Motor neuron (in vitro differentiated cells): ENCODE measurements at regions not wholly inside any gene's neighbourhood (a gene's known extent, or its start where the extent isn't known, plus 50 kb on each side); places are given as distances from the start of the nearest gene placed in this dataset.

ENCODE experiments used
- ATAC-seq, 8 experiments: fragments of 200-7000 bp; cut with Tn5 transposase; replicated peaks in 6 of 8; 2 replicates each; pipeline ENCODE4 v1.8.0; 2021; ENCODE audit warnings: mild to moderate bottlenecking in 8 of 8, moderate library complexity in 8 of 8
- H3K27ac ChIP-seq, 2 donors: fragments of 250-450 bp; sonication (Bioruptor Pico); 2 replicates each; pipeline ENCODE4 v1.9.0; 2021; ENCODE audit warnings: antibody characterized with exemption in 2 of 2, mild to moderate bottlenecking in 2 of 2, moderate library complexity in 1 of 2
- H3K4me1 ChIP-seq, 2 donors: fragments of 250-450 bp; sonication (Bioruptor Pico); replicated peaks in 1 of 2; 2 replicates each; pipeline ENCODE4 v1.6.1; 2021; ENCODE audit warnings: antibody characterized with exemption in 2 of 2, mild to moderate bottlenecking in 2 of 2, moderate library complexity in 1 of 2
- H3K4me3 ChIP-seq, 5 donors: fragments of 250-450 bp; sonication (Bioruptor Pico); 2 replicates each; pipeline ENCODE4 v1.9.0; 2021; ENCODE audit warnings: antibody characterized with exemption in 5 of 5, mild to moderate bottlenecking in 5 of 5, moderate library complexity in 4 of 5
- WGBS, 10 experiments: fragments of 450-650 bp; shearing (Covaris generic); methylation state at CpG; one replicate each; pipeline ENCODE4 v1.0.0; 2022; 5-methylcytosine and 5-hydroxymethylcytosine counted together
- in situ Hi-C, 9 experiments: fragments of 400-800 bp; cut with MboI; loops; one replicate each; pipeline ENCODE4 v1.15.0; 2021; ENCODE audit warnings: low sequenced_read_pairs in 9 of 9, low pct_unique_long_range_greater_than_20kb in 2 of 9; ENCODE audit not compliant: unreplicated experiment in 9 of 9

GRCh38 chr13:57470491-57470890 is 161.1 kb upstream of the PCDH17 start:
- WGBS, 10 experiments, result 0 to 100% (median 89%) methylated on average over 1 of the region's 1 CpG; no CpG with 5 or more reads in 2 of the 10 experiments
- ATAC-seq, result no peak
- in situ Hi-C loops, result no loop called here
- H3K27ac ChIP-seq, result no peak overlapping the region
- no peaks in the 10 kb centered on the region for H3K4me1 ChIP-seq
- H3K4me3 ChIP-seq, result no peak overlapping the region

DNA sequence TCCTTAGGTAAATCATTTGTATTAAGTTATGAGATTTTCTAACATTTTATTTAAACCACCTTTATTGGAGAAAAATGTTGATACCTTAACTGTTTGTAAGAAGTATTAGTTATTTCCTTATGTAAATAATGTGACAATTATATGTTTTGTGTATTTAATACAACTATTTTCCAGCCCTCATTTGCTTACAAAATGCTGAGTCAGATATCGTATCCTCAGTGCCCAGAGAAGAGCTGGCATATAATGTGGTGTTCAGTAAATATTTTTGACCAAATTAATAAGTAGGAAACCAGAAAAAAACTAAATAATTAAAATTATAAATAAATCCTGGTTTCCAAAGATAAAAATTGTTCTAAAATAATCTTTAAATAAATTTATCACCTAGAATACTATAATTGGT is 140.2 kb upstream of the PCDH17 start:
- ATAC-seq, result no peak
- in situ Hi-C loops, result no loop called here
- Histone ChIP-seq H3K4me1 (no peaks in the 10 kb centered on the region), H3K27ac (no peak overlapping the region), H3K4me3 (no peak overlapping the region)
- 0 to 100% (median 70%) methylated on average over 1 of the region's 1 CpG; no CpG with 5 or more reads in 1 of the 10 experiments for WGBS, 10 experiments

- in situ Hi-C loops, result no loop called here
- 30 to 95% (median 50%) methylated on average over 1 to 3 of the region's 3 CpGs; no CpG with 5 or more reads in 3 of the 10 experiments for WGBS, 10 experiments
- no peak overlapping the region for H3K4me3 ChIP-seq
- no peak for ATAC-seq
- no peaks in the 10 kb centered on the region for H3K4me1 ChIP-seq
- no peak overlapping the region for H3K27ac ChIP-seq
Observed at GRCh38 chr13:57507752-57508463, 123.6 kb upstream of the PCDH17 start.

DNA sequence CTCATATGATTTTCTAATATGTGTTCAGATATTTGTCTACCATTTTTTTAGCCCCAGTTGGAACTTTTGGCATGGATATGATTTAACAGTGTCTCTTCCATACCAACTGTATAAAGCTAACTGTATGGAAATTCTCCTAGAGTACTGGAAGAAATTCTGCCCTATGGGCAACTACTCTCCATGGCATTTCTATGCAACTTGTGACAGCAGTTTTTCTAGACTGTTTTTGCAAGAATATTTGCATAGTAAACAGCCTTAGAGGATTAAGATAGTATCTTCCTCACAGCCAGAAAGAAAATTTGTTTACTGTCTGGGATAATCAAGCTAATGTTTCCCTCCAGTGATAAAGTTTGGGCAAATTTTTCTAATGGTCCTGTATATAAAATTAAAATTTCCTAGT is 119.9 kb upstream of the PCDH17 start:
- no peak overlapping the region for H3K4me3 ChIP-seq
- ATAC-seq, result peak in 1 of 8 experiments; percentile 77
- in situ Hi-C loops, result no loop called here
- H3K27ac ChIP-seq, result no peak overlapping the region
- no peaks in the 10 kb centered on the region for H3K4me1 ChIP-seq

- Histone ChIP-seq H3K4me3 (no peak overlapping the region), H3K27ac (no peak overlapping the region), H3K4me1 (no peaks in the 10 kb centered on the region)
- ATAC-seq, result peak in 1 of 8 experiments; percentile 22
- 0 to 100% (median 83%) methylated on average over 1 of the region's 1 CpG; no CpG with 5 or more reads in 7 of the 10 experiments for WGBS, 10 experiments
- in situ Hi-C loops, result no loop called here
Observed at GRCh38 chr13:57527114-57527735, 104.3 kb upstream of the PCDH17 start.

DNA sequence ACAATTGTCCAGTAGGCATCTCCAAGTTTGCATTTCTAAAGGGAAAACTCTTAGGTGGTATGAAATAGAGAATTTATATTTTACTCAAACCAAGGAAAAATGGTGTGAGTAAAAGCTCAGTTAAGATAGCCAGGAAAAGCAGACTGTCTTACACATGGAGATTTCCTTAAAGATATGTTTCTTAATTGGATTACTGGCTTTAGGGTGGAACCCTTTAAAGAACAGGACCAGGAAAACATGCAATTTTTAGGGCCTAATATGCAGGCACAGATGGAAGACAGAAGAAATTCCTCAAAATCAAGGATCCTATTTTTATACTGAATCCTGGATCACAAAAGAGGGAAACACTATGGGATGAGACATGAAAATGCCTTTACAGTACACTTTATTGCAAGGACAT is 100.3 kb upstream of the PCDH17 start:
- H3K27ac ChIP-seq, result no peak overlapping the region
- no peak for ATAC-seq
- no peaks in the 10 kb centered on the region for H3K4me1 ChIP-seq
- in situ Hi-C loops, result no loop called here
- no peak overlapping the region for H3K4me3 ChIP-seq

GRCh38 chr13:57546942-57547341 is 84.6 kb upstream of the PCDH17 start:
- Histone ChIP-seq H3K27ac (no peak overlapping the region), H3K4me3 (no peak overlapping the region), H3K4me1 (peaks cover 0 to 2% of the 10 kb centered on the region in 2 donors)
- in situ Hi-C loops, result no loop called here
- no peak for ATAC-seq

GRCh38 chr13:57552437-57552836 is 79.1 kb upstream of the PCDH17 start:
- 3 to 83% (median 47%) methylated on average over 1 to 3 of the region's 3 CpGs; no CpG with 5 or more reads in 2 of the 10 experiments for WGBS, 10 experiments
- Histone ChIP-seq H3K4me3 (no peak overlapping the region), H3K4me1 (no peaks in the 10 kb centered on the region), H3K27ac (no peak overlapping the region)
- ATAC-seq, result peak in 1 of 8 experiments; percentile 74
- in situ Hi-C loops, result no loop called here

DNA sequence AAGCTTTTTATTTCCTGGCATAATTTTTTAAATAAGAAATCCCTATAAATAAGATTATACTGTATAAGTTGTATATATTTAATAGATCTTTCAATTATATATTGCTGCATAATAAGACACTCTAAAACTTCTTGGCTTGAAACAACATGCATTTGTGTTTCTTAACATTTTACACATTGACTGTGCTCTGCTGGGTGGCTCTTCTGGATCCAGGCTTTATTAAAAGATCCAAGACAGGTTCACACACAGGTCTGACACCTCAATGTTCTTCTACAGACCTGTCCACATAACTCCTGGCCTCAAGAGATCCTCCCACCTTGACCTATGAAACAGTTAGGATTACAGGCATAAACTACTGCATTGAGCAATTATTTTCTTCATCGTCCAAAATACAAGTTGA is 77.6 kb upstream of the PCDH17 start:
- Histone ChIP-seq H3K4me1 (no peaks in the 10 kb centered on the region), H3K27ac (no peak overlapping the region), H3K4me3 (no peak overlapping the region)
- ATAC-seq, result no peak
- in situ Hi-C loops, result no loop called here
- 11 to 100% (median 86%) methylated on average over 1 of the region's 1 CpG; no CpG with 5 or more reads in 3 of the 10 experiments for WGBS, 10 experiments

DNA sequence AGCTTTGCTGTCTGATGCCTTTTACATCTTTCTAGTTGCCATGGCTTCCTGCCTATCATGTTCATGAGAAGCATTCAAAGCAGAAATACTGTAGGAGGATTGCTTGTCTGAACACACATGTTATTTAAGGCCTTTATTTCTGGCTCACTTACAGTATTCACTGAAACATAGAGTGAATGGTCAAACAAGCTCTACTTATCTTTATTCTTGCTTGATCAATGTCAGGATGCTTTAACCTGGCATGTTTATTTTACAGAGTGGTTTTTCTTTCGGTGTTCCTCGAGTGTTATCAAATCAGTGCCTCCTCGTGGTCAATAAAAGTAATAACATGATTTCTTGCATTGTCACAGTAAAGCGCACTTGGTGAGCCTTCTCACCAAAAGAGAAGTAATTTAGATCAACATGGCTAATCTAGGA is 73.5 kb upstream of the PCDH17 start:
- in situ Hi-C loops, result no loop called here

DNA sequence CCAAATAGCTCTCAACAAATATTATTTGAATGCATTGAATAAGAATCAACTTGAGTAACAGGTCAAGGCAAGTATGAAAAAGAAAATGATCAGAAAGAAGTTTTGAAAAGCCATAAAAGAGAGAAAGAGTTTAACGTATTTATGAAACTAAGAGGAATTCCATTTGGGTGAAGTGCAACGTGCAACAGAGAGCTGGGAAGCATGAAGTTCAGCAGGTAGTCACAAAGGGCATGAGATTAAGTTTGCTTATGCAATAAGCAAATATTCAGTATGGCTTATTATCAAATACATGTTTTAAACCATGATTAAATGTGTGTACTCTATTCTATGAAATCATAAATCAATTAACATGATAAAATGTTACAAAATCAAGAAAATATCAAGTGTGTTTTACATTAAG is 62.7 kb upstream of the PCDH17 start:
- Histone ChIP-seq H3K27ac (no peak overlapping the region), H3K4me3 (no peak overlapping the region), H3K4me1 (no peaks in the 10 kb centered on the region)
- ATAC-seq, result no peak
- in situ Hi-C loops, result no loop called here
- WGBS, 10 experiments, result 6 to 89% (median 59%) methylated on average over 2 of the region's 2 CpGs; no CpG with 5 or more reads in 1 of the 10 experiments

More for the DNA sequence above, 73.5 kb upstream of the PCDH17 start:
- ATAC-seq, result peak in 3 of 8 experiments; percentile 25 to 70 (median 35)
- no peaks in the 10 kb centered on the region for H3K4me1 ChIP-seq
- no peak overlapping the region for H3K4me3 ChIP-seq
- no peak overlapping the region for H3K27ac ChIP-seq
- 0 to 40% (median 18%) methylated on average over 2 to 4 of the region's 4 CpGs for whole genome bisulfite sequencing, 10 experiments

DNA sequence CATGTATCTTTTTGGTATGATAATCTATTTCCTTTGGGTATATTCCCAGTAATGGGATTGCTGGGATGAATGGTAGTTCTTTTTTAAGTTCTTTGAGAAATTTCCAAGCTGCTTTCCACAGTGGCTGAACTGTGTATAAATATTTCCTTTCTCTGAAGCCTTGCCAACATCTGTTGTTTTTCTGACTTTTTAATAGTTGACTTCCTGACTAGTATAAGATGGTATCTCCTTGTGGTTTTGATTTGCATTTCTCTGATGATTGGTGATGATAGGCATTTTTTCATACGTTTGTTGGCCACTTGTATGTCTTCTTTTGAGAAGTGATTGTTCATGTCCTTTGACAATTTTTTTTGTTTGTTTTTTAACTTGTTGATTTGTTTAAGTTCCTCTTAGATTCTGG is 61.6 kb upstream of the PCDH17 start:
- Histone ChIP-seq H3K4me3 (no peak overlapping the region), H3K4me1 (no peaks in the 10 kb centered on the region), H3K27ac (no peak overlapping the region)
- ATAC-seq, result peak in 1 of 8 experiments; percentile 69
- WGBS, 10 experiments, result 0 to 100% (median 63%) methylated on average over 1 of the region's 1 CpG; no CpG with 5 or more reads in 1 of the 10 experiments
- in situ Hi-C loops, result no loop called here
